ENCODE measurements at regions not wholly inside any gene's neighbourhood (a gene's known extent, or its start where the extent isn't known, plus 50 kb on each side); places are given as distances from the start of the nearest gene placed in this dataset.

GRCh38 chr4:135185256-135185655 is 983.7 kb upstream of the PABPC4L start:
- TF ChIP-seq, protein P1, sequence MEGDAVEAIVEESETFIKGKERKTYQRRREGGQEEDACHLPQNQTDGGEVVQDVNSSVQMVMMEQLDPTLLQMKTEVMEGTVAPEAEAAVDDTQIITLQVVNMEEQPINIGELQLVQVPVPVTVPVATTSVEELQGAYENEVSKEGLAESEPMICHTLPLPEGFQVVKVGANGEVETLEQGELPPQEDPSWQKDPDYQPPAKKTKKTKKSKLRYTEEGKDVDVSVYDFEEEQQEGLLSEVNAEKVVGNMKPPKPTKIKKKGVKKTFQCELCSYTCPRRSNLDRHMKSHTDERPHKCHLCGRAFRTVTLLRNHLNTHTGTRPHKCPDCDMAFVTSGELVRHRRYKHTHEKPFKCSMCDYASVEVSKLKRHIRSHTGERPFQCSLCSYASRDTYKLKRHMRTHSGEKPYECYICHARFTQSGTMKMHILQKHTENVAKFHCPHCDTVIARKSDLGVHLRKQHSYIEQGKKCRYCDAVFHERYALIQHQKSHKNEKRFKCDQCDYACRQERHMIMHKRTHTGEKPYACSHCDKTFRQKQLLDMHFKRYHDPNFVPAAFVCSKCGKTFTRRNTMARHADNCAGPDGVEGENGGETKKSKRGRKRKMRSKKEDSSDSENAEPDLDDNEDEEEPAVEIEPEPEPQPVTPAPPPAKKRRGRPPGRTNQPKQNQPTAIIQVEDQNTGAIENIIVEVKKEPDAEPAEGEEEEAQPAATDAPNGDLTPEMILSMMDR (IDR thresholded peaks at IDR 0.05; ENCODE audit: insufficient read depth, low read length, poor library complexity, severe bottlenecking): no peak
- TF ChIP-seq EZH2phosphoT487 (conservative IDR thresholded peaks at IDR 0.05; ENCODE audit: low read length): no peak

Measured in SU-DHL-6 (cell line).